ENCODE measurements at regions not wholly inside any gene's neighbourhood (a gene's known extent, or its start where the extent isn't known, plus 50 kb on each side); places are given as distances from the start of the nearest gene placed in this dataset.
A peak's percentile ranks its signal among the peaks of the same experiment; 100 is the strongest.
"Not testable (repeated sequence)": the region's sequence is repeated elsewhere in the genome, so short reads cannot be mapped to it uniquely, and the experiment has no call there.

GRCh38 chr3:178350763-178351162 is 185.5 kb upstream of the KCNMB2 start:
- TF ChIP-seq CTCF (conservative IDR thresholded peaks at IDR 0.05; ENCODE audit: low read depth, low read length): no peak
- H3K4me3 ChIP-seq (ENCODE audit: low read depth, low read length): no peak overlapping the region
- peak; percentile 48 for DNase-seq (ENCODE audit: low read depth)

- no peak for TF ChIP-seq CTCF (conservative IDR thresholded peaks at IDR 0.05; ENCODE audit: low read depth, low read length)
- H3K4me3 ChIP-seq (ENCODE audit: low read depth, low read length): no peak overlapping the region
- DNase-seq (ENCODE audit: low read depth): peak; percentile 94
Measured at GRCh38 chr3:178352326-178353005, 183.8 kb upstream of the KCNMB2 start.

GRCh38 chr3:178353006-178353694 is 183.1 kb upstream of the KCNMB2 start:
- peak; percentile 38 for DNase-seq (ENCODE audit: low read depth)
- no peak overlapping the region for H3K4me3 ChIP-seq (ENCODE audit: low read depth, low read length)
- TF ChIP-seq CTCF (conservative IDR thresholded peaks at IDR 0.05; ENCODE audit: low read depth, low read length): no peak

GRCh38 chr3:178359728-178360127 is 176.5 kb upstream of the KCNMB2 start:
- peak; percentile 50 for DNase-seq (ENCODE audit: low read depth)
- no peak for TF ChIP-seq CTCF (conservative IDR thresholded peaks at IDR 0.05; ENCODE audit: low read depth, low read length)
- no peak overlapping the region for H3K4me3 ChIP-seq (ENCODE audit: low read depth, low read length)

GRCh38 chr3:178363048-178363447 is 173.2 kb upstream of the KCNMB2 start:
- not testable (repeated sequence) for DNase-seq (ENCODE audit: low read depth); H3K4me3 ChIP-seq (ENCODE audit: low read depth, low read length)

GRCh38 chr3:178367817-178368617 is 168.2 kb upstream of the KCNMB2 start:
- no peak for TF ChIP-seq CTCF (conservative IDR thresholded peaks at IDR 0.05; ENCODE audit: low read depth, low read length)
- no peak for DNase-seq (ENCODE audit: low read depth)
- H3K4me3 ChIP-seq (ENCODE audit: low read depth, low read length): no peak overlapping the region

GRCh38 chr3:178369006-178369405 is 167.2 kb upstream of the KCNMB2 start:
- TF ChIP-seq CTCF (conservative IDR thresholded peaks at IDR 0.05; ENCODE audit: low read depth, low read length): no peak
- no peak for DNase-seq (ENCODE audit: low read depth)

More at GRCh38 chr3:178369006-178369405, 167.2 kb upstream of the KCNMB2 start:
- no peak overlapping the region for H3K4me3 ChIP-seq (ENCODE audit: low read depth, low read length)

All from choroid plexus epithelial cell (primary cell).